GM15510 (cell line): ENCODE measurements at regions not wholly inside any gene's neighbourhood (a gene's known extent, or its start where the extent isn't known, plus 50 kb on each side); places are given as distances from the start of the nearest gene placed in this dataset.

Experiments used
- POLR2A ChIP-seq: IDR thresholded peaks from 3 replicates; pipeline ENCODE4 v1.6.1; 2011; ENCODE audit warnings: borderline replicate concordance; ENCODE audit not compliant: insufficient read length; ENCODE audit errors: extremely low read depth

- TF ChIP-seq POLR2A = no peak
These were observed 583.9 kb downstream of the NLGN4X start for GRCh38 chrX:5644776-5645175.

GRCh38 chrX:5640071-5640470, 588.6 kb downstream of the NLGN4X start:
- TF ChIP-seq POLR2A = no peak

GRCh38 chrX:5638572-5638971, 590.1 kb downstream of the NLGN4X start:
- TF ChIP-seq POLR2A = no peak

GRCh38 chrX:5632887-5633286, 595.8 kb downstream of the NLGN4X start:
- no peak for TF ChIP-seq POLR2A

GRCh38 chrX:5632061-5632614, 596.5 kb downstream of the NLGN4X start:
- TF ChIP-seq POLR2A = no peak

- no peak for TF ChIP-seq POLR2A
These were observed 611.0 kb downstream of the NLGN4X start for GRCh38 chrX:5617666-5618065.

GRCh38 chrX:5595570-5595969, 633.1 kb downstream of the NLGN4X start:
- no peak for TF ChIP-seq POLR2A

GRCh38 chrX:5586726-5587125, 641.9 kb downstream of the NLGN4X start:
- TF ChIP-seq POLR2A = no peak

- TF ChIP-seq POLR2A = no peak
These were observed 653.3 kb downstream of the NLGN4X start for GRCh38 chrX:5575407-5575806.

GRCh38 chrX:5568934-5569333, 659.7 kb downstream of the NLGN4X start:
- TF ChIP-seq POLR2A = no peak

GRCh38 chrX:5559386-5559785, 669.3 kb downstream of the NLGN4X start:
- TF ChIP-seq POLR2A = no peak

- TF ChIP-seq POLR2A = no peak
These were observed 679.2 kb downstream of the NLGN4X start for GRCh38 chrX:5549512-5549911.

- TF ChIP-seq POLR2A = no peak
These were observed 691.6 kb downstream of the NLGN4X start for GRCh38 chrX:5537098-5537497.

- no peak for TF ChIP-seq POLR2A
These were observed 692.4 kb downstream of the NLGN4X start for GRCh38 chrX:5536261-5536660.

- TF ChIP-seq POLR2A = no peak
These were observed 700.6 kb downstream of the NLGN4X start for GRCh38 chrX:5528057-5528456.

GRCh38 chrX:5526191-5526590, 702.5 kb downstream of the NLGN4X start:
- no peak for TF ChIP-seq POLR2A
